ENCODE measurements at regions not wholly inside any gene's neighbourhood (a gene's known extent, or its start where the extent isn't known, plus 50 kb on each side); places are given as distances from the start of the nearest gene placed in this dataset.

GRCh38 chr22:34592123-34592740 lies 473.7 kb upstream of the ISX start:
- TF ChIP-seq, protein P1, sequence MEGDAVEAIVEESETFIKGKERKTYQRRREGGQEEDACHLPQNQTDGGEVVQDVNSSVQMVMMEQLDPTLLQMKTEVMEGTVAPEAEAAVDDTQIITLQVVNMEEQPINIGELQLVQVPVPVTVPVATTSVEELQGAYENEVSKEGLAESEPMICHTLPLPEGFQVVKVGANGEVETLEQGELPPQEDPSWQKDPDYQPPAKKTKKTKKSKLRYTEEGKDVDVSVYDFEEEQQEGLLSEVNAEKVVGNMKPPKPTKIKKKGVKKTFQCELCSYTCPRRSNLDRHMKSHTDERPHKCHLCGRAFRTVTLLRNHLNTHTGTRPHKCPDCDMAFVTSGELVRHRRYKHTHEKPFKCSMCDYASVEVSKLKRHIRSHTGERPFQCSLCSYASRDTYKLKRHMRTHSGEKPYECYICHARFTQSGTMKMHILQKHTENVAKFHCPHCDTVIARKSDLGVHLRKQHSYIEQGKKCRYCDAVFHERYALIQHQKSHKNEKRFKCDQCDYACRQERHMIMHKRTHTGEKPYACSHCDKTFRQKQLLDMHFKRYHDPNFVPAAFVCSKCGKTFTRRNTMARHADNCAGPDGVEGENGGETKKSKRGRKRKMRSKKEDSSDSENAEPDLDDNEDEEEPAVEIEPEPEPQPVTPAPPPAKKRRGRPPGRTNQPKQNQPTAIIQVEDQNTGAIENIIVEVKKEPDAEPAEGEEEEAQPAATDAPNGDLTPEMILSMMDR (IDR thresholded peaks at IDR 0.05; ENCODE audit: low read depth, low read length, missing control alignments) = no peak
- no peak for DNase-seq (ENCODE audit: extremely low read depth, low read depth)

DNA sequence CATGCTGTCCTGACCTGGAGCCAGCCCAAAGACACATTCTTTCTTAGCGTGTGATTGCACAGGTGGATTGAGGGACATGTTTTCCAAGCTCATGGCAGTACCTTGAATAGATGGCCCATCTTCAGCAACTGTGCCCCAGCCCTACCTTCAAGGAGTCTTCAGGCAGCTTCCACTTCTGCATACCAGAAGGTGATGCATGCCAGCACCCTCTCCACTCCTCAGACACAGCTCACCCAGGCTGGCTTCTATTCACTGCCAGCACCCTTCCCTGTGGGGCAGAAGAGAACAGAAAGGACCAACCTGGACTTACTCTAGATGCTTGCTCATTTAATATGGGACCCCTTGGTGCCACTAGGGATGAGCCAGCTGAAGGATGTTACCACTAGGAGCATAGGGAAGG lies 466.4 kb upstream of the ISX start:
- TF ChIP-seq, protein P1 (IDR thresholded peaks at IDR 0.05; ENCODE audit: low read depth, low read length, missing control alignments) = no peak

More at GRCh38 chr22:34592123-34592740, 473.7 kb upstream of the ISX start:
- H3K4me3 ChIP-seq (replicated peaks; ENCODE audit: low read depth, low read length) = no peak overlapping the region

GRCh38 chr22:34604312-34604711 lies 461.6 kb upstream of the ISX start:
- TF ChIP-seq, protein P1 (IDR thresholded peaks at IDR 0.05; ENCODE audit: low read depth, low read length, missing control alignments) = no peak
- no peak for DNase-seq (ENCODE audit: extremely low read depth, low read depth)
- H3K4me3 ChIP-seq (replicated peaks; ENCODE audit: low read depth, low read length) = no peak overlapping the region

More for the DNA sequence above, 466.4 kb upstream of the ISX start:
- DNase-seq (ENCODE audit: extremely low read depth, low read depth) = no peak
- no peak overlapping the region for H3K4me3 ChIP-seq (replicated peaks; ENCODE audit: low read depth, low read length)

DNA sequence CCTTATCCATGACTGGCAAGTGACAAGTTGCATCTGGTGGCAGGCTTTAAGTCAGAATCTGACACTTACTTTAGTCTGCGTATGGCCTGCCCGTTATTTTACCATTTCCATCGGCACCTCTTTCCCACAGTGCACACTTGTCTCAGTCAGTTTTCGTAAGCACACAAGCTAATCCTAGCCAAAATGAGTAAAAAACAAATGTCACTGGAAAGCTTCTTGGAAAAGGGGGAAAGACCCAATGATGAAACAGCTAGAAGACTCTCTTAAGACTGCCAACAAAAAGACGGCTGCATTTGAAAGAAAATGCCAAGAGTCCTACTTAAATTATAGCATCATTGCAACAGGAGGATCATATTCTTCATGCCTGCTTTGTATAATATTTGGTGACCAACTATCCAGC lies 457.9 kb upstream of the ISX start:
- H3K4me3 ChIP-seq (replicated peaks; ENCODE audit: low read depth, low read length) = no peak overlapping the region
- DNase-seq (ENCODE audit: extremely low read depth, low read depth) = no peak
- TF ChIP-seq, protein P1 (IDR thresholded peaks at IDR 0.05; ENCODE audit: low read depth, low read length, missing control alignments) = no peak

GRCh38 chr22:34608540-34609115 lies 457.3 kb upstream of the ISX start:
- TF ChIP-seq, protein P1 (IDR thresholded peaks at IDR 0.05; ENCODE audit: low read depth, low read length, missing control alignments) = no peak
- no peak overlapping the region for H3K4me3 ChIP-seq (replicated peaks; ENCODE audit: low read depth, low read length)
- no peak for DNase-seq (ENCODE audit: extremely low read depth, low read depth)

DNA sequence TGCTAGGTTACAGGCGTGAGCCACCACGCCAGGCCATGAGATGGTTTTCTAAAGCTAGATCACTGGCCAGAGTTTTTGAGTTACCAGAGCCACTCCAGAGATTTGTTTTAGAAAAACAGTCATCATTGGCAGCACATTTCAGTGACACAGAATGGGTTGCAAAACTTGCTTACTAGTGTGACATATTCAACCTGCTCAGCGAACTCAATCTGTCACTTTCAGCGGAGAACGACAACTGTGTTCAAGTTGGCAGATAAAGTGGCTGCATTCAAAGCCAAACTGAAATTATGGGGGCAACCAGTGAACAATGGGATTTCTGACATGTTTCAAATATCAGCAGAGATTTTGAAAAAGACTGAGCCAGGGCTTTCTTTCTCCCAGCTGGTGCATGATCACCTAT lies 456.3 kb upstream of the ISX start:
- DNase-seq (ENCODE audit: extremely low read depth, low read depth) = no peak
- TF ChIP-seq, protein P1 (IDR thresholded peaks at IDR 0.05; ENCODE audit: low read depth, low read length, missing control alignments) = no peak
- H3K4me3 ChIP-seq (replicated peaks; ENCODE audit: low read depth, low read length) = no peak overlapping the region

Measured in HFF-Myc (cell line).